ENCODE measurements at regions not wholly inside any gene's neighbourhood (a gene's known extent, or its start where the extent isn't known, plus 50 kb on each side); places are given as distances from the start of the nearest gene placed in this dataset.

- no peak for ATAC-seq
- intact Hi-C loops (cut with DNase I, micrococcal nuclease), result no loop called here
- TF ChIP-seq CTCF (IDR thresholded peaks at IDR 0.05), result no peak
Observed at GRCh38 chr5:124919747-124920525, 173.5 kb upstream of the ZNF608 start.

GRCh38 chr5:124920909-124921666 lies 174.6 kb upstream of the ZNF608 start:
- intact Hi-C loops (cut with DNase I, micrococcal nuclease), result no loop called here
- DNase-seq, result no peak
- ATAC-seq, result peak; percentile 26
- H3K36me3 ChIP-seq (ENCODE audit: low read depth), result no peaks in the 10 kb centered on the region
- TF ChIP-seq CTCF (IDR thresholded peaks at IDR 0.05), result no peak
- no peaks in the 10 kb centered on the region for H3K9me3 ChIP-seq
- no peak overlapping the region for H3K4me3 ChIP-seq
- peaks cover 9% of the 10 kb centered on the region for H3K4me1 ChIP-seq (ENCODE audit: low read depth)

More at GRCh38 chr5:124919747-124920525, 173.5 kb upstream of the ZNF608 start:
- Histone ChIP-seq H3K9me3 (no peaks in the 10 kb centered on the region), H3K4me3 (no peak overlapping the region), H3K4me1 (ENCODE audit: low read depth) (peaks cover 9% of the 10 kb centered on the region), H3K36me3 (ENCODE audit: low read depth) (no peaks in the 10 kb centered on the region)
- no peak for DNase-seq

- Histone ChIP-seq H3K36me3 (ENCODE audit: low read depth) (no peaks in the 10 kb centered on the region), H3K4me1 (ENCODE audit: low read depth) (peaks cover 9% of the 10 kb centered on the region), H3K4me3 (no peak overlapping the region), H3K9me3 (no peaks in the 10 kb centered on the region)
- DNase-seq (no peak), ATAC-seq (no peak)
- intact Hi-C loops (cut with DNase I, micrococcal nuclease), result no loop called here
- TF ChIP-seq CTCF (IDR thresholded peaks at IDR 0.05), result no peak
Observed at GRCh38 chr5:124921694-124922093, 175.3 kb upstream of the ZNF608 start.

GRCh38 chr5:124922255-124922975 lies 176.0 kb upstream of the ZNF608 start:
- TF ChIP-seq CTCF (IDR thresholded peaks at IDR 0.05), result no peak
- intact Hi-C loops (cut with DNase I, micrococcal nuclease), result no loop called here
- no peaks in the 10 kb centered on the region for H3K9me3 ChIP-seq
- peak; percentile 92 for ATAC-seq
- no peaks in the 10 kb centered on the region for H3K36me3 ChIP-seq (ENCODE audit: low read depth)
- DNase-seq, result no peak
- H3K4me1 ChIP-seq (ENCODE audit: low read depth), result peaks cover 9% of the 10 kb centered on the region
- no peak overlapping the region for H3K4me3 ChIP-seq

GRCh38 chr5:124923131-124923530 lies 176.7 kb upstream of the ZNF608 start:
- peaks cover 9% of the 10 kb centered on the region for H3K4me1 ChIP-seq (ENCODE audit: low read depth)
- DNase-seq (peak in 1 of 3 donors; percentile 29), ATAC-seq (peak; percentile 62)
- intact Hi-C loops (cut with DNase I, micrococcal nuclease), result no loop called here
- TF ChIP-seq CTCF (IDR thresholded peaks at IDR 0.05), result no peak
- no peaks in the 10 kb centered on the region for H3K9me3 ChIP-seq
- H3K36me3 ChIP-seq (ENCODE audit: low read depth), result no peaks in the 10 kb centered on the region
- H3K4me3 ChIP-seq, result no peak overlapping the region

Data from mucosa of descending colon (tissue), 3 donors.